HepG2 (cell line): ENCODE measurements at regions not wholly inside any gene's neighbourhood (a gene's known extent, or its start where the extent isn't known, plus 50 kb on each side); places are given as distances from the start of the nearest gene placed in this dataset.

Experiments
- ATAC-seq: fragments of 200-7000 bp; cut with Tn5 transposase; 3 replicates; pipeline ENCODE4 v1.9.1; 2020; ENCODE audit warnings: mild to moderate bottlenecking, moderate library complexity
- BruUV-seq: library from RNA; stranded (reverse); fragments of 400-500 nt; replicated peaks from 2 replicates; lab custom pipeline; 2021; lab: Mats Ljungman, UMichigan
- CTCF ChIA-PET: fragments of 300-600 bp; formaldehyde crosslinking; extraction: SDS; loops from one replicate; lab custom pipeline; 2021; ENCODE audit warnings: low total read pairs, inconsistent platforms, low intra/inter-chr PET ratio; lab: Yijun Ruan, JAX
- POLR2A ChIA-PET: fragments of 350-600 bp; sonication (Branson Sonifier 250); formaldehyde crosslinking; loops from one replicate; lab custom pipeline; 2020; ENCODE audit warnings: antibody characterized with exemption, inconsistent platforms; lab: Yijun Ruan, JAX
- DNase-seq: peaks from one replicate; pipeline ENCODE4 v3.0.0-alpha.2; 2015; ENCODE audit warnings: low spot score
- FAIRE-seq: peaks from 3 replicates; lab custom pipeline; 2011; peaks lifted over from hg19 to GRCh38; lab: Jason Lieb, UNC
- H2AFZ ChIP-seq: one replicate; pipeline ENCODE4 v1.6.1; 2011; ENCODE audit warnings: low read length, inconsistent platforms
- H3K27ac ChIP-seq: fragments of 300-600 bp; 3 replicates; pipeline ENCODE4 v1.8.0; 2011; ENCODE audit warnings: mixed run types, mild to moderate bottlenecking, mixed read lengths, low read length, inconsistent platforms; ENCODE audit not compliant: insufficient read depth; ENCODE audit errors: extremely low read length
- H3K27me3 ChIP-seq, 2 experiments: fragments of 200-600 bp in 1 of 2; 2 replicates in 1 of 2; 3 replicates in 1 of 2; pipeline versions ENCODE4 v1.6.0 to v1.8.0; 2011; ENCODE audit warnings: low read length in 2 of 2, mild to moderate bottlenecking in 2 of 2, moderate library complexity in 2 of 2, inconsistent platforms in 1 of 2; ENCODE audit not compliant: insufficient read depth in 2 of 2, control insufficient read depth in 1 of 2
- H3K36me3 ChIP-seq, 2 experiments: fragments of 200-600 bp in 1 of 2; replicated peaks in 1 of 2; 2 replicates in 1 of 2; 3 replicates in 1 of 2; pipeline versions ENCODE4 v1.5.1 to v1.8.0; 2011; ENCODE audit warnings: low read length in 2 of 2, inconsistent platforms in 1 of 2; ENCODE audit not compliant: insufficient read depth in 2 of 2, control insufficient read depth in 1 of 2
- H3K4me1 ChIP-seq: 2 replicates; pipeline ENCODE4 v1.5.1; 2012; ENCODE audit warnings: low read length, inconsistent platforms; ENCODE audit not compliant: insufficient read depth
- H3K4me2 ChIP-seq: 2 replicates; pipeline ENCODE4 v1.6.0; 2011; ENCODE audit warnings: low read depth, low read length, inconsistent platforms
- H3K4me3 ChIP-seq, 3 experiments: fragments of 200-600 bp in 1 of 3; sonication (generic), shearing (Covaris generic) in 1 of 3; replicated peaks in 1 of 3; 2 replicates each; pipeline ENCODE4 v1.5.1; 2011 to 2016; ENCODE audit warnings: low read length in 3 of 3, inconsistent platforms in 2 of 3, low read depth in 2 of 3, mild to moderate bottlenecking in 2 of 3, control low read depth in 1 of 3, mixed read lengths in 1 of 3; ENCODE audit not compliant: insufficient read depth in 1 of 3
- H3K79me2 ChIP-seq: one replicate; pipeline ENCODE4 v1.6.1; 2011; ENCODE audit warnings: low read length, inconsistent platforms; ENCODE audit not compliant: insufficient read depth
- H3K9ac ChIP-seq: 2 replicates; pipeline ENCODE4 v1.6.0; 2011; ENCODE audit warnings: mild to moderate bottlenecking, low read depth, low read length, inconsistent platforms; ENCODE audit not compliant: insufficient read depth
- H3K9me3 ChIP-seq: 2 replicates; pipeline ENCODE4 v1.5.1; 2012; ENCODE audit warnings: mild to moderate bottlenecking, low read length
- H4K20me1 ChIP-seq: 2 replicates; pipeline ENCODE4 v1.6.0; 2011; ENCODE audit warnings: inconsistent platforms, mild to moderate bottlenecking, low read length, moderate library complexity; ENCODE audit not compliant: insufficient read depth
- HOXA5 ChIP-seq: sonication (generic); formaldehyde crosslinking; IDR thresholded peaks from 2 replicates; pipeline ENCODE4 v1.4.0; 2020; ENCODE audit warnings: missing genetic modification reagents
- SETDB1 ChIP-seq: sonication (generic); formaldehyde crosslinking; IDR thresholded peaks from 2 replicates; pipeline ENCODE4 v1.5.1; 2020; ENCODE audit warnings: missing genetic modification reagents, mild to moderate bottlenecking, borderline replicate concordance
- ZSCAN29 ChIP-seq: sonication (generic); formaldehyde crosslinking; conservative IDR thresholded peaks from 2 replicates; pipeline ENCODE4 v1.4.0; 2020; ENCODE audit warnings: mild to moderate bottlenecking, missing genetic modification reagents
- in situ Hi-C: cut with HindIII; loops from 2 replicates; pipeline ENCODE4 v1.10.0; 2017; ENCODE audit warnings: low pct_unique_long_range_greater_than_20kb; ENCODE audit not compliant: extremely low pct_ligation_motif_present
- intact Hi-C: fragments of 100-400 bp; cut with micrococcal nuclease; formaldehyde crosslinking; loops from one replicate; pipeline ENCODE4 v1.10.0; 2022; ENCODE audit not compliant: unreplicated experiment
- TF ChIP-seq, protein P1 (sequence below): fragments of 450-650 bp; IDR thresholded peaks from 2 replicates; pipeline ENCODE4 v1.6.1; 2017; ENCODE audit warnings: mild to moderate bottlenecking
- TF ChIP-seq, protein P2 (sequence below): sonication (generic); formaldehyde crosslinking; IDR thresholded peaks from 2 replicates; pipeline ENCODE4 v1.4.0; 2020; ENCODE audit warnings: mild to moderate bottlenecking, missing genetic modification reagents, borderline replicate concordance

DNA sequence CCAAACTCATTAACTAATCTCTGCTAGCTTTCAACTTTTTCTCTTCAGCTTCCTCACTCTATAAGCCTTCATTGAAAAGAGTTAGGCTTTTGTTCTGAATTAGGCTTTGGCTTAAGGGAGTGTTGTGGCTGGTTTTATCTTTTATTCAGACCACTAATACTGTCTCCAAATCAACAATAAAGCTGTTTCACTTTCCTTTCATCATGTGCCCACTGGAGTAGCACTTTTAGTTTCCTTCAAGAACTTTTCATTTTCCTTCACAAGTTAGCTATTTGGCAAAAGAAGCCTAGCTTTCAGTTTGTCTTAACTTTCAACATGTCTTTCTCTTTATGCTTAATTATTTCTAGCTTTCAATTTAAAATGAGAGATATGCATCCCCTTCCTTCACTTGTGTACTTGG, 271.7 kb upstream of the FSIP2 start:
- ChIA-PET POLR2A (no interaction called here), CTCF (no interaction called here)
- no peaks in the 10 kb centered on the region for H4K20me1 ChIP-seq
- intact Hi-C loops, result no loop called here
- H3K36me3 ChIP-seq, result no peaks in the 10 kb centered on the region
- no peak overlapping the region for H3K4me2 ChIP-seq
- H3K4me3 ChIP-seq, result no peak overlapping the region
- H3K4me1 ChIP-seq, result no peaks in the 10 kb centered on the region
- BruUV-seq, result no TSS peak
- no peak for TF ChIP-seq SETDB1 (CRISPR knock-in tag)
- TF ChIP-seq ZSCAN29 (CRISPR knock-in tag), result no peak
- no peak for TF ChIP-seq HOXA5 (CRISPR knock-in tag)
- TF ChIP-seq, protein P1, sequence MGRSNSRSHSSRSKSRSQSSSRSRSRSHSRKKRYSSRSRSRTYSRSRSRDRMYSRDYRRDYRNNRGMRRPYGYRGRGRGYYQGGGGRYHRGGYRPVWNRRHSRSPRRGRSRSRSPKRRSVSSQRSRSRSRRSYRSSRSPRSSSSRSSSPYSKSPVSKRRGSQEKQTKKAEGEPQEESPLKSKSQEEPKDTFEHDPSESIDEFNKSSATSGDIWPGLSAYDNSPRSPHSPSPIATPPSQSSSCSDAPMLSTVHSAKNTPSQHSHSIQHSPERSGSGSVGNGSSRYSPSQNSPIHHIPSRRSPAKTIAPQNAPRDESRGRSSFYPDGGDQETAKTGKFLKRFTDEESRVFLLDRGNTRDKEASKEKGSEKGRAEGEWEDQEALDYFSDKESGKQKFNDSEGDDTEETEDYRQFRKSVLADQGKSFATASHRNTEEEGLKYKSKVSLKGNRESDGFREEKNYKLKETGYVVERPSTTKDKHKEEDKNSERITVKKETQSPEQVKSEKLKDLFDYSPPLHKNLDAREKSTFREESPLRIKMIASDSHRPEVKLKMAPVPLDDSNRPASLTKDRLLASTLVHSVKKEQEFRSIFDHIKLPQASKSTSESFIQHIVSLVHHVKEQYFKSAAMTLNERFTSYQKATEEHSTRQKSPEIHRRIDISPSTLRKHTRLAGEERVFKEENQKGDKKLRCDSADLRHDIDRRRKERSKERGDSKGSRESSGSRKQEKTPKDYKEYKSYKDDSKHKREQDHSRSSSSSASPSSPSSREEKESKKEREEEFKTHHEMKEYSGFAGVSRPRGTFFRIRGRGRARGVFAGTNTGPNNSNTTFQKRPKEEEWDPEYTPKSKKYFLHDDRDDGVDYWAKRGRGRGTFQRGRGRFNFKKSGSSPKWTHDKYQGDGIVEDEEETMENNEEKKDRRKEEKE, result no peak
- TF ChIP-seq, protein P2, sequence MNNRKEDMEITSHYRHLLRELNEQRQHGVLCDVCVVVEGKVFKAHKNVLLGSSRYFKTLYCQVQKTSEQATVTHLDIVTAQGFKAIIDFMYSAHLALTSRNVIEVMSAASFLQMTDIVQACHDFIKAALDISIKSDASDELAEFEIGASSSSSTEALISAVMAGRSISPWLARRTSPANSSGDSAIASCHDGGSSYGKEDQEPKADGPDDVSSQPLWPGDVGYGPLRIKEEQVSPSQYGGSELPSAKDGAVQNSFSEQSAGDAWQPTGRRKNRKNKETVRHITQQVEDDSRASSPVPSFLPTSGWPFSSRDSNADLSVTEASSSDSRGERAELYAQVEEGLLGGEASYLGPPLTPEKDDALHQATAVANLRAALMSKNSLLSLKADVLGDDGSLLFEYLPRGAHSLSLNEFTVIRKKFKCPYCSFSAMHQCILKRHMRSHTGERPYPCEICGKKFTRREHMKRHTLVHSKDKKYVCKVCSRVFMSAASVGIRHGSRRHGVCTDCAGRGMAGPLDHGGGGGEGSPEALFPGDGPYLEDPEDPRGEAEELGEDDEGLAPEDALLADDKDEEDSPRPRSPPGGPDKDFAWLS, result no peak
- TF ChIP-seq, all 625 proteins: peak for 0
- no peaks in the 10 kb centered on the region for H3K79me2 ChIP-seq
- no peaks in the 10 kb centered on the region for H3K27me3 ChIP-seq
- no peak overlapping the region for H2AFZ ChIP-seq
- no peak overlapping the region for H3K9ac ChIP-seq
- in situ Hi-C loops, result no loop called here
- DNase-seq, result no peak
- no peak for ATAC-seq
- H3K27ac ChIP-seq, result no peak overlapping the region
- FAIRE-seq, result no peak
- no peaks in the 10 kb centered on the region for H3K9me3 ChIP-seq
